HG03457 (cell line): ENCODE measurements at regions not wholly inside any gene's neighbourhood (a gene's known extent, or its start where the extent isn't known, plus 50 kb on each side); places are given as distances from the start of the nearest gene placed in this dataset.

Experiments
- ATAC-seq: cut with Tn5 transposase; IDR thresholded peaks from one replicate; pipeline ENCODE4 v1.9.1; 2021; ENCODE audit warnings: moderate number of reproducible peaks; ENCODE audit not compliant: unreplicated experiment

DNA sequence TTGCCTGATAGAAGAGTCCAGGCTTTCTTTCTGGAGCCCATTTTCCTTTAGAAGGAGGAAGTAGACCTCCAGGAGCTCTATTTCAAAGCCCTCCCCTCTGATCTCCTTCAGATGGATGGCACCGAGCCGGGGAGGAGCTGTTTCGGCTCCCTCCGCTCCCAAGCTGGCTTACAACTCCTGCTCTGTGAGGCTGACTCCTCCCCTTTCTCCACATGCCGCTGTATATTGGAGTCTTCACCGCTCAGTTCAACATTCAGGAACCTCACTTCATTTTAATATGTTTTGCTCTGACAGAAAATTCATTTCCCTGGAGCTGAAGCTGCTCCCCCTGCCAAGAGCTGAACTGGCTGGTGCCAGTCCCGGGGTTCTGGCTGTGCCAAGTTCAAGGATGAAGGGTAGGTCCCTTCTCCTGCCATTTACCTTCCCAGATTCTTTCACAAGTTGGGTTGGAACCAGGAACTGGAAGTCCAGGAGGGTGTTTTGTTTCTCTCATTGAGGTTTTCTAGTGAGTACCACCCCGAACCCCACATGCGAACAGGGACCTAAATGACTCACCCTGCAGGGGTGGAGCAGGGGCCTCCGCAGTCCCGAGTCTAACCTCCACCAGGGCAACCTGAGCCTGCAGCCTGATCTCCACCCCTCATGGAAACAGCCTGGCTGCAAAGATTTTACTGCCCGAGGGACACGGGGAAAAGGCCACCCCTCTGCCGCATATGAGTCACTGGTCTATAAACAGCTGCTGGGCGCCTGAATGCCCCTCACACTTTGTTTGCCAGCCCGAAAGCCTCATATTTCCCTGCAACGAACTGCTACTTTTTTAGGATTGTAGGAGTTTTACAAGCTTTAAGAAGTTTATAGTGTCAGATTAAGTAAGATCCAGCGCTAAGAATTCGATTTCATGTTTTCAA is 68.6 kb upstream of the FOXA2 start:
- ATAC-seq: no peak

DNA sequence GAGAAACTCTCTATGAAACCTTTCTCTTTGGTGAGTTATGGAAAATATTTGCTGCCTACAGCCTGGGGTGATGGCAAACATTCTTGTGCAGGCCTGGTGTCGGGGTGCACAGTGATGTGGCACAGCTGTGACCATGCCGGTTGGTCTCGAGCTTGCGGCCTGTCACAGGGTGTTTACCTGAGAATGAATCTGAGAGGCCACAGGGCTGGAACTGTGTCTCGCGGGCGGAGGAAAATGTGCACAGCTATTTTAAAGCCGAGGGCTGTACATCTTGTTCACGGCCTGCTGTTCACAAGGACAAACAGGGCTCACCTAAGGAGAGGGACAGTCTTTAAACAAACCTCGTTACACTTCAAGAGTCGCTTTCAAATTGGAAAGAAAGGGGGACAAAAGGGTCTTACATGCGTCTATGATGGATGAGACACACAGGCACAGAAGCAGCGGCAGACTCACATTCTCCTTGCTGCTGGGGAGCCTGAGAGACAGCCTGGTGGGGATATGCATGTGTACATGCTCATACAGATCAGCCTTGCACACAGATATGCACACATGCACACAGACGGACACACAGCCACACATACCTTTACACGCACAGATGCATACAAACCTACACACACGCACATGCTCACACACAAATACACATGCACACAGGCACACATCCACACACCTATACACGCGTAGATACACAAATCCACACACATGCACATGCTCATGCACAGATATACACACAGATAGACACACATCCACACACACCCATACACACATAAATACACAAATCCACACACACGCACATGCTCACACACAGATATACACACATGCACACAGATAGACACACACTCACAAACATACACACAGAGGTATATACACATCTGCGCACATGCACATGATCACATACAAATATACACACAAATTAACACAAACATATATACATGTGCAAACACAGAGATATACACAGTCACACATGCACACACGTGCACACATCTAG is 69.6 kb upstream of the FOXA2 start:
- no peak for ATAC-seq

DNA sequence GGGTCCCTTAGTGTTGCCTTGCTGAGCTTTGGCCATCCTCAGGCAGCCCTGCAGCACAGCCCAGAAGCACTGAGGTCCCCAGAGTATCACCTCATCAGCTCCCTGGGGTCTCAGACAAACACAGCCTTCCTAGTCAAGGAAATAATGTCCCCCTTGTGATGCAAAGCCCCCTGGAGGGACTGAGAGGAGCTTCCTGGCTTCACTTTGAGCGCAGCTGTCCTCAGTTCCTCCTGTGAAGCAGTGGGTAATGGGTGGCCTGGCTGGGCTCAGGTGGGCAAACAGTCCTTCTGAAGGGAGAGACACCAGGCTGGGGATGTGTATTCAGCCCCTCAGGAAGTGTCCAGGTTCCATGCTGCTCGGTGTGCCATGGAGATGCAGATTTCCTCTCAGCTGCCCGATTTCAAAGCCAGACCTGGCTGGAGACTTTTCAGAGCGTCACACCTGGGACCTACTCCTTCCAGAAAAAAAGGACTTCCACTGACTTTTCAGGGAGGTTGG is 79.2 kb upstream of the FOXA2 start:
- ATAC-seq: no peak

DNA sequence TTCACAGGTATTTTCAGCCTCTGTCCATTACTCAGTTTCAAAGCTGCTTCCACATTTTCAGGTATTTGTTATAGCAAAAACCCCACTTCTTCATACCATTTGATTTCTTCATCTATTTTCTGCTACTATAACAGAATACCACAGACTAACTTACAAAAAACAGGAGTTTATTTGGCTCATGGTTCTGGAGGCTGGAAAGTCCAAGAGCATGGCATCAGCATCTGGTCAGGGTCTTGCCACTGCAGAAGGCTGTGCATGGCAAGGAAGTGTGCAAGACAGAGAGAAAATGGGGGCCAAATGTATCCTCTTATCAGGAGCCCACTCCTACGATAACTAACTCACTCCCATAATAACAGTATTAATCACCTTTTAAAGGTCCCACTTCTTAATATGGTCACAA is 82.8 kb upstream of the FOXA2 start:
- ATAC-seq: no peak

DNA sequence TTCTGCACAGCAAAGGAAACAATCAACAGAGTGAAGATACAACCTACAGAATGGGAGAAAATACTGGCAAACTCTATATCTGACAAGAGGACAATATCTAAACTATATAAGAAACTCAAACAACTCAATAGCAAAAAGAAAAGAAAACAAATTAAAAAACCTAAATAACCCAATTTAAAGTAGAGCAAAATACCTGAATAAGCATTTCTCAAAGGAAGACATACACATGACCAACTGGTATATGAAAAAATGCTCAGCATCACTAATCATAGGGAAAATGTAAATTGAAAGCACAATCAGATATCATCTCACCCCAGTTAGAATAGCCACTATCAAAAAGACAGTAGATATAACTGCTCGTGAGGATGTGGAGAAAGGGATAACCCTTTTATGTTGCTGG is 87.8 kb upstream of the FOXA2 start:
- ATAC-seq: no peak

DNA sequence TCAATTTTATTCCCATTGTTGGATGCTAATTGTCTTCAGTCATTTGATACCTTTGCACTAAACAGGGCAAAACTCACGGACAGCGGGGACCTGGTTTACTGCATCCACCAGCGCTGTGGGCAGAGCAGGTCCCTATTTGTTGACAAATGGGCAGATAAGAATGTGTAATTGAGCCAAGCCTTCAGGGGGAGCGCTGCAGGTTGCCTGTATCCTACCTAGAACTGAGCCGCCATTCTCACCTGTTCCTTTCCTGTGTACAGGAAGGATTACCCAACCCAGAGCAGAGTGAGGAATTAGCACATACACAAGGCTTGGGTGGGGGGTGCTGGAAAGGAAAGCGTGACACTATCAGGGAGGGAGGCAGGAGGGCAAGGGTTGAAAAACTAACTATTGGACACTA is 89.1 kb upstream of the FOXA2 start:
- no peak for ATAC-seq

DNA sequence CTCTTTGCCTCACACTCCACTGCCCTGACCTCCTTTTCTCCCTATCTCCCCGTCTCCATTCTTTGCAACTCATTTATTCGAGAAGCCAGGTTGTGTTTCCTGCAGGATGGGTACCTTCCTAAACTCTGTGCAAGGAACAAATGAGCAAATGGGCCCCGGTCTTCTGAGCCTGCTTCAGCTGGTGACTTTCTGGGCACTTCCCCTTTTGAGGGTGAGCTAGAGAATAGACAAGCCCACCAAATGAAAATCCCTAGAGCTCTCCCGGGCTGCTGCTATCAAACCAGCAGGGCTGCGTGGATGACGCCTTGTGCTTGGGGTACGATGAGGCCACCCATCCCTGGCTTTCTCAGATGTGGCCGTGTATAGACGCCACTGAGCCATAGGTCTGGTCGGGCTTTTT is 91.0 kb upstream of the FOXA2 start:
- ATAC-seq: no peak

DNA sequence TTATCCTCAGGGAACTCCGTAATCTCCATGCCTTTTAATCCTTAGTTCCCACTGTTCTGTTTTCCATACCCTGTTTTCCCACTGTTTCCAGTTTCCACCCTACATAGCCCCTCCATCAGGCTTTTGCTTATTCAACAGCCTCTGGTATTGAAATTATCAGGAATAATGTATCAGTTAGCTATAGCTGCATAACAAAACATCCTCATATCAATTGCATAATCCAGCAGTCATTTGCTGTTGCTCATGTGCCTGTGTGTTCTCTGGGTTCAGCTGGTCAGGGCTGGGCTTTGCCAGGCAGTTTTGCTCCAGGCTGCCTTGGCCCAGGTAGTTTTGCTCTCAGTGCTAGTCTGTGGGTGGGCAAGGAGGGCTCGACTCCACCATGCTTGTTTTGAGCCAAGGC is 94.3 kb upstream of the FOXA2 start:
- no peak for ATAC-seq

DNA sequence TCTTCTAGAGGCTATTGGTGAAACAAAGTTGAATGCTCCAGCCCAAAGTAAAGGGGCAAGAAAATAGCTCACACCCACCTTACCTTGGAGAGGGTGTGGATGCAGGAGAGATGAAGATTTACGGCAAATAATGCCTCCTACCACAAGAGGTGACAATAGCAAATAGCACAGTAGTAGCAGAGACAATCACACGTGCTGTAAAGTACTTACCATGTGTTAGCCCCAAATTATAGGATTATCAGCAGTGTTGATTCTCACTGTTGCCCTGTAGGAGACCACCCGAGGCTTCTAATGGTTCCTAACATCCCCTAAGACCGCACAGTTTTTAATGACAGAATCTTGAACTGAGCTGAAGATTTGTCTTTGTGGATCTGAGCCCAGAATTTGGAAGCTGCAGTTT is 94.8 kb upstream of the FOXA2 start:
- no peak for ATAC-seq

DNA sequence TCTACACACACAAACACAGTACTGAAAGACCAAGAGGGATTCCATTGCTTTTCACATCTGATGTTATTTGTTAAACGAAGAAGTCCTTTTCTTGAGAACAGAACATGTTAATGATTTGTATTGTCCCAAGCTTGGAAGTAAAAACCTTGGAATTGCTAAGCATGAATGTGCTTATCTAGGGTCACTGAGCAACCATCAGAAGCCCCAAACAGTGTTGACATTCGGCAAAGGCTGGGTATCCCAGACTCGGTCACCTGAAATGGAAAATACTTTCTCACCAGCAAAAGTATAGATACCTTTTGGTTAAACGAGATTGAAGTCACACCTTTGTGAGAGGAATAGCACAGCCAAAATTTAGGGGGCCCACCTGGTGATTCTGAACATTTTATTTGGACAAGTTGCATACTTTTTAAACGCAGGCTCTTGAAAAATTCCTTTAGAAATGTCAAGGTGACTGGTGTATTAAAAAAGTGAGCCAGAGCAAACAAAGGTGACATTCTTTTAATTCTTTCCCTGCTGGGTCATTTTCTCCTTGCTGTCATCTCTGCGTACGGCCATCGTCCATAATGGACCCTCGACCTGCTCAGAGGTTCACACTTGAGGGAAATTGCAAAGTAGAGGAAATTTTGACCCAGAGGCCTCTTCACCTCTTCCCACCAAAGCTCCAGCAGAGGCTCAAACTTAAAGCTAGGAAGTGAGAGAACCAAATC is 95.8 kb upstream of the FOXA2 start:
- no peak for ATAC-seq

DNA sequence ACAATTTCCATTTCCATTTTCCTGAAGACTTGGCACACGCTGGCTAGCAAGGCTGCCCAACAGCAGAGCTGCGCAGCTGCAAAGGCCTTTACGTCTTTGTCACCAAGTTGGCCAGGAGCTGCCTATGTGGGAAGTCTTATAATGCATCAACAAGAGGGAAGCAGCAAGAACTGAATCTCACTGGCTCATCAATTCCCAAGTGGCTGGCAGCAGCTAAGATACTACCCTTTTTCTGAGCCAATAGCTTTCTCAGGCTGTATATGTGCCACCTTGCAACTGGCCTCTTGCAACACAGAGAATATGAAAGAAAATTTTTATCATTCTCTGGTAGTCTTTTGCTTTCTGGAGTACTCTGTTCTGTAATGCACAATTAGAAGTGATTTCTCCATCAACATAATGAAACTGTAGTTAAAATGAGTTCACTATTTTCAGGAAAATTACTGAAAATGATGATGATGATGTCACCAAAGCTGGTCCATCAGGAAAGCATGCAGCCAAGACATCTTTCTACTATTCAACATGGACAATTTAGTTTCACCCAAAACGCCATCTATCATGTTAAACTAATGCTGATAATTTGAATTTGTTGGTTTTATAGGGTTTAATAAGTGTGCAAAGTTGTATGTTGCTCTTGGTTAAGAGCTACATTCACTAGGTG is 97.3 kb upstream of the FOXA2 start:
- no peak for ATAC-seq

DNA sequence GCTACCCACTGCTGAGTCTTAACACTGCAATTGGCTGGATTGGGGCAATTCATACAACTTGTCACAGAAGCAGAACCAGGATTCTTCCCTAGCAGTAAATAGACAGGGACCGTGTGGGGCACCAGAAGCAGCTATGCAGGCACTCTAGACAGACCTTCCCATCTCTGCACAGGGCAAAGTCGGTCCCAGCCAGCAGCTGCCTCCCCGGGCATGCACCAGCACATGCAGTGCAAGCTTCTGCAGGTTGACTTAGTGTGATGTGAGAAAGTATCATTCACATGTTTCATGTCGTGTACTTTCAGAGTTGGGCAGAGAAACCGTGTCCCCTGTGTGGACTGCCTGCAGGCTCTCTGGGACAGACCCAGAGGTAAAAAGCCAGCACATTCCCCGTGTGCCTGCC is 98.0 kb upstream of the FOXA2 start:
- ATAC-seq: no peak

DNA sequence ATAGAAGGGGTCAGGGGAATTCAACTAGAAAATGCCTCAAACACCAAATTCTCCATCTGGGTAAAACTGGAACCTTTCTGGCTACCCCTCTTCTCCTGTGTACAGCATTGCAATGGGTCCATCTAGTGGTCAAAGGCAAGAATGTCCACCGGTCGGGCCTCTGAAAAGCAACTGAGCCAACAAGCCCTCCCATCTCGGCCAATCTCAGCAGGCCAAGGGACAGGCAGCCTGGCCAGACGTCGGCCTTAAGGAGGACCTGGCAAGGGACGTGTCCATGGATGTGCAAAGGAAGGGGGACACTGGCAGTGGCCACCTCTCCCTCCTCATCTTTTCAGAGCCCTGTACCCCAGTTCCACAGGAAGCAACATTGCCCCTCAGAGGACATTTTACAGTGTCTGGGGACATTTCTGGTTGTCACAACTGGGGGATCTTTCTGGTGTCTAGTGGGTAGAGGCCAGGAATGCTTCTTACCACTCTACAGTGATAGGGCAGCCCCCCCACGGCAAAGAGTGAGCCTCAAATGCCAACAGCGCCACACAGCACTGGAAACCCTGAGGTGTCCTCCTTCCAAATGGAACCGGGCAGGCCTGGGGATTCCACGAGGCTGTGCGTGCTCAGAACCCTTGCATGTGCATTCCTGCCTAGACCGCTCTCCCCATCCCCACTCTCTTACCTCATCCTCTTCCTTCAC is 99.8 kb upstream of the FOXA2 start:
- no peak for ATAC-seq

DNA sequence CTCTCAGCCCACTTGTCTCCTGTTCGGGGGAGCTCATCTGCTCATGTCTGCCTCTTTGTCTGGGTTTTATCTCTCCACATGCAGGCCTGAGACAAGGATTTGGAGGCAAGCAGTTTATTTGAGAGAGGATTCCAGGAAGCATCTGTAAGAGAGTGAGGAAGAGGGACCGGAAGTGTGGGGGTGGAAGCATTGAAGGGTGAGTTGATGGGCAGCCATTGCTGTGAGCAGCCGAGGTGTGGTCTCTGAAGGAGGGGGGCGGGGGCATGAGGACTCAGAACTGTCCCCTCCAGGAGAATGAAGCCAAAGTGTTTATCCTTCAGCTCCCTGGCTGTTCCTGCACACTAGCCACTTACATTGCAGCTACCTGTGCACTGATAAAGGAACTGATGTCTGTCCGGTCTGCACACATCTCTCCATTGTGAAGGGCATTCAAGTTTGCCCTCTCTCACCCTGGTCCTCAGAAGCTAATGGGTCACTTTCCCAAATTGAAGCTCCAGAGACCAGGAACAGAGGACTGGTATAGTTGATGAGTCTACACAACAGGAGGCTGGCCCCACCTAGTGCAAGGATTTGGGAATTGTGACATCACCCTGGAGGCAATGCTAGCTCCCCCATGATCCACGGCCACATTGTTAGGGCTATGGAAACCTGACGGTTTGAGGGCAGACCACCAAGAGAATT is 100.5 kb upstream of the FOXA2 start:
- ATAC-seq: no peak

DNA sequence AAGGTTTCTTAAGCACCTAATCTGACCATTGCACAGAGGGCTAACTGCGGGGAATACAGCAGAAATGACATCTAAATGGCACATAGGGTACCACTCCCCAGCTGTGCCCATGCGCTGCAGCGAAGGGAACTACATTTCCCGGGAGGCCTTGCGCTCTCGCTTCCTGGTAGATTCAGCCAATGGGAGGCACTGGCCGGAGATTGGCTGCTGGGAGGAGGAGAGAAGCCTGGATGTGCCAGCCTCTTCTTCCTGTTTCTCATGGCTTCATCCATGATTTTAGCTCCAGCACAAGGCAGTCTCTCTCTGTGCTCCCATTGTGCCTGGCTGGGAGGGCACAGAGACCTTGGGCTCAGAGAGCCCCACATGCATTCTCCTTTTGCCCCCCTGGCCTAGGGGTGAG is 101.7 kb upstream of the FOXA2 start:
- ATAC-seq: no peak

DNA sequence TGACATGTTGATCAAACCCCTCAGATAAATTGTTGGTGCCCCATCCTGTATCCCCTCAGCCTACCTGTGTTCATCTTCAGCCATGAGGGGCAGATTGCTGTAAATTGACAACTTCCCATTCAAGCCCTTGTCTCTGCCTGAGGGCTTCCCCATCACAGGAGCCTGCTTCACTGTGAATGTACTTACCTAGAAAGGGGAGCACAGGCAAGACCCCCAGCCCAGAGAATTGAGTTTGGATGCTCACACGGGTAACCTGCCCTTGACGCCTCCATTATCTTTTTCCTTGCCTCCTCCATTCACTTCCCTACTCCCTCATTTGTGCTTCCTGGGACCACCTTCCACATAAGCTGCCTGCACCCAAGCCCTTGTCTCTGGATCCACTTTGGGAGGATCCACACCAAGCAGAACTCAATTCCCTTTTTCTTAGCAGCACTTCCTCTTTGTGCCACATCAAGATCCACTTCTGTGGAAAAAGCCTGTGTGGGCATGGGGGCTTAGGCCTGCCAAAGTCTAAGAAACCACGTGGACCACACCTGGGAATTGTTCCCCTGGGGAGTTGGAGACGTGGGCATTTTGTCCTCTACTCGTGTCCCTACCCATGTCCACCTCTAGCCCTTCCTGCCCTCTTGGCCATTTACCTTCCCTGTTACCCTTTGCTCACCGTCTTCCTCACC is 103.4 kb upstream of the FOXA2 start:
- ATAC-seq: no peak

DNA sequence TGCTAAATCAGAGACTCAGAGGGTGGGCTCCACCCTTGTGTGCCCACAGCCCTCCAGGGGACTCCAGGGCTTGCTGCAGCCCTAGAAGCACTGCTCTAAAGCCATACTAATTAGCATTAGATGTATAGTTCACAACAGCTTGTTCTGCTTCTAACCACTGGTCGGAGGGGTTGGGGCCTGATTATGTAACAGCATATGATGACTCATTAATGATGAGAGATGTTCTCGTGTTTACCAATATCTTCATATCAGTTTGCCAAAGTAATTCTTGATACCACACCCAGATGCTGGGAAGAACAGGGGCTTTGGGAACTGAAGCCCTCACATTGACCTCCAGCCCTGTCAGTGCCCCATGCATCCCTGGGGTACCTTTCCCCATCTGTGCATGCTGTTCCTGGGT is 104.1 kb upstream of the FOXA2 start:
- no peak for ATAC-seq

DNA sequence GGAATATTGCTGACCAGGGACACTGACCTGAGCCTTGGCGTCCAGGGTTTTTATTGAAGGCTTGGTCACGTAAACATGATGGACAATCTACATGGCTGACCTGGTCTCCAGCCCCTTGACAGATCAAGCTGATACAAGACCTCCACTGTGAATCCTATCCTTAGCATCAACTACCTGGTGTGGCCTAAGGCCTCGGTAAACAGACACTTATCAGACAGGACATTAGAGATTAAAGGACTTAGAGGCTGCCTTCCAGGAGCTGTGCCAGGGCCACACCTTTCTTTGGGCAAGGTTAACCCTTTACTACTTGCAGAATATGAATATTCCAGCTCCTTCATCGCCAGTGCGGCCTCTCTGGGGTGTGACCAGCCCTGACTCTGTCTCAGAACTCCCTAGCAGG is 104.9 kb upstream of the FOXA2 start:
- ATAC-seq: no peak

DNA sequence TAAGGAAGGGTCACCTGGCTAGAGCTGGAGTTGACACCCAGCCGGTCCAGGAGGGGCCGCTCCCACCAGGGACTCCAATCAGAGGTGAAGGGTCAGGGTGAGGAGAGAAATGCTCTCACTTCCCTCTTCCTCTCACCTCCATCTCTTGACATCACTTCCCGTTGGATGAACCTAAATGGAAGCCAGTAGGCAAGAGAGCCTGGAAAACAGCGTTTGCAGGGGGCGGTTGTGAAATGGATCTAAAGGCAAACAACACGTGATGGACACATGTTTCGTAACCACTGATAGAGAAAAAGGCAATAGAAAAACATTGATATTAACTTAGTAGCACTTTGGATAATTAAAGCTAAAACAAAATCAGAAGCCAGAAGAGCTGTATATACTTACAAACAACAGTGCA is 105.6 kb upstream of the FOXA2 start:
- ATAC-seq: no peak
